HG02798 (cell line): ENCODE measurements at regions not wholly inside any gene's neighbourhood (a gene's known extent, or its start where the extent isn't known, plus 50 kb on each side); places are given as distances from the start of the nearest gene placed in this dataset.

Experiments
- ATAC-seq: cut with Tn5 transposase; IDR thresholded peaks from one replicate; pipeline ENCODE4 v1.9.1; 2021; ENCODE audit warnings: mild to moderate bottlenecking; ENCODE audit not compliant: unreplicated experiment, poor library complexity

DNA sequence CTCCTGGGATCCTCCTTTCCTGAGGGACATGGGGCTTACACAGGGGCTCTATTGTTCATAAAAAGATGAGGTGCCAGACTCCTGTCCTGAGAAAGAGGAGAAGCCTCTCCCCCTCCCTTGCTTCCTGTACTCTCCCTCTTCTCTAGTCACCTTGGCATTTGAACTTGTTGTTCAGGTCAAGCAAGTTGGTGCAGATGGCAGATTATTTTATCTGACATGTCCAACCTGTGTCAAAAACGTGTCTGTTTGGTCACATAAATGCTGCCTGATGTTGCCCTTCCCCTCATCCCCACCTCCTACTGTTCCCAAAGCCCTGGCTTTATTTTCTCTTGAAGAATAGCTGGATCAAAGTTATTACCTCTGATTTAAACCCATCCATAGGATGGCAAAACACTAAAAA is 154.8 kb downstream of the TMX1 start:
- no peak for ATAC-seq

DNA sequence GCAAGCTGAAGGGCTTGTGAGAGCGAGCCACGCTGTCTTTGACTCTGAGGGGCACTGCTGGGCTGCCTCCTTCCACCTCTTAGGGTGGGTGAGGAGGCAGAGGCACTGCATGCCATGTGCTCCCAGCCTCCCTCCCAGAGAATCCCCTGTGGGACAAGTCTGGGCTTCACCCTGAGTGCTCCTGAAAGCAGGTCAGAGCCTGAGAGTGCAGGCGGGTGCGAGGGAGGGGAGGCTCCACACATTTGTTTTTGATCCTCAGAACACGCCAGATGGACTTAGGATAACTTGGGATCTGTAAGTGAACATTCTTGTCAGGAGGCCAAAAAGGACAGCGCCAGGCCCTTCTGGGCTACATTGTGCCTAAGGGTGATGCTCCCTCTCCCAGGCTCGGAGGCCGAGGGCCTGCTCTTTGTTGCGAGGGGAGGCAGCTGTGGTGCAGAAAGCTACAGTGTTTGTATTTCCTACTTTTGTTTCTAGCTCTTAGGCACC is 155.4 kb downstream of the TMX1 start:
- no peak for ATAC-seq

DNA sequence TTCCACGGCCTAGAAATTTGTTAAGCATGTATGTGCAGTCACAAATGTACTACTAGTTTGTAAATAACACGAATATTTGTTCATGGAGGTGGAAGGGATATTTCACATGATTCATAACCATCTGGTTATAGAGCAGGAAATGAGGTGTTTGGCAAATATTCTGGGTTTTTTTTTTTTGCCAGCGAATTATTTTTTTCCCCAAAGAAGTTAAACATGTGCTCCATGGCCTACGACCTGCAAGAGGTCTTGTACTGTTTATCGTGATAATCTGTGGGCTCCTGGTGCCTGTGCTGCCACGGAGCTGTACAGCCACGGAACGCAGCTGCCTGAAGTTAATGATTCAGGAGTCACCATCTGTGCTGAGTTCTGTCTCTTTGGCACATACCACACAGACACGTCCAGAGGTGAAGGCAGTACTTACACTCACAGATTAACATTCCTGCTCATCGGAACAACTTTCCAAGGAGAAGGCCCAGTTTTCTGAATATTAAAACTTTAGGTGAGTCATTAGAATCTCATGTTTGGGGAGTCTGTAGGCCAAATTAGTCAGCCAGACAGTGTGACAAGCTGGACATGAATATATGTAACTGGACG is 156.3 kb downstream of the TMX1 start:
- no peak for ATAC-seq

DNA sequence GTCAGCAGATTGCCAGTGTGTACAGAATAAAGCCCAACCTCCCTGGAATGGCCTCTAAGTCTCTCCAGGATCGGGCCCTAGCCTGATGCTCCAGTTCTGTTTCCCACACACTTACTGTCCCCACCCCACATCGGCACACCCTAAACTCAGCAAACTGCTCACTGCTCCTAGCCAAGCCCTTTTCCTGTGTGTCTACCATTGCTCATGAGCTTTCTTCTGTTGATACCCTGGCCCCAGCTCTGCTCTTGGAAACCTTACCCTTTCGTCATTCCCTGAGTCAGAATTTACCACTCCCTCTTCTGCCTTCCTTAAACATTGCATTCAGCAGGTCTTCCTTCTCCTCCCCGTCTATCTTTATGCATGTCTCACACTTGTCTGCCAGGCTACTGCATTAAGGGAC is 158.9 kb downstream of the TMX1 start:
- no peak for ATAC-seq

DNA sequence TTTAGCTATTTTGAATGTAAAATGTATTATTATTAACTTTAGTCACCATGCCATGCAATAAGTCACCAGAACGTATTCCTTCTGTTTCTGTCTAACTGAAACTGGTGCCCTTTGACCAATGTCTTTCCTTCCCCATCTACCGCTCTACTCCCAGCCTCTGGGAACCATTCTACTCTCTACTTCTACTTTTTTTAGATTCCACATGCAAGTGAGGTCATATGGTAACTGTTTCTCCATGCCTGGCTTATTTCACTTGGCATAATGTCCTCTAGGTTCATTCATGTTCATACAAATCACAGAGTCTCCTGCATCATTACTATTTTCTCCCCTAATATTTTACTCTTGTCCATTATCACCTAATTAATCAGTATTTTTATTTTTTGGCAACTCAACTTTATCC is 160.1 kb downstream of the TMX1 start:
- ATAC-seq, result no peak

DNA sequence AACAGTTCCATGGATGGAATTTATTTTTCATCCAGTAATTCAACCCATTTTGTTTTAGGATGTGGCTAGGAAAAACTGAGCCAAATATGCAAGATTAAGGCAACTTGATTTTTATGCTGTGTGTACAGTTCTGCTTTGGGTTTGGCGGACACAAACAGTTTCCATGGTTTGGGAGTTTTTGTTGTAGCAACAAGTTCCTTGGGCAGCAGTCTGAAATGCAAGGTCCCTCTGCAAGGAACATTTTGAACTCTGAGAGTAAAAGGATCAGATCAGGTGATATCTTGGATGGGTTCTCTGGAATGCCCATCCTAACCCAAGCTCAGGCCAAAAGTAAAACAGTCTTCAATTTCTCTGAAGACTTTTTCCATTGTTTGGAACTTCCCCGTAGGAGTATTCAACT is 161.2 kb downstream of the TMX1 start:
- no peak for ATAC-seq

DNA sequence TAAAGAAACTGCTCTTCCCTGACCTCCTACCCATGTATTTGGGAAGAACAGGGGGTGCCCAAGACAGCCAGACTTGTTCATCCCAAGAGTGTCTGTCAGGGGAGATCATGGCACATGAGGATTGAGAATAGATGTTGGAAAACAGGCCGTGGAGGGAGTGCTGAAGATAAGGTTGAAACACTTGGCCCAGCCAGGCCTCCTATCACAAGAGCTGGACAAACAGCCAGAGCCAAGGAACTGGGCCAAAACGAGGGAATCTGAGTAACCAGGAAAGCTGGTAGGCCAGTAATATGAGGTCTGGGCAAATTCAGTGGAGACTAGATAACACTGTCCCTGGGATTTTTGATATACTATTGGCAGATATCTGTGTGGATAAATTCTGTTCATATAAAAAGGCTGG is 161.7 kb downstream of the TMX1 start:
- ATAC-seq, result no peak

DNA sequence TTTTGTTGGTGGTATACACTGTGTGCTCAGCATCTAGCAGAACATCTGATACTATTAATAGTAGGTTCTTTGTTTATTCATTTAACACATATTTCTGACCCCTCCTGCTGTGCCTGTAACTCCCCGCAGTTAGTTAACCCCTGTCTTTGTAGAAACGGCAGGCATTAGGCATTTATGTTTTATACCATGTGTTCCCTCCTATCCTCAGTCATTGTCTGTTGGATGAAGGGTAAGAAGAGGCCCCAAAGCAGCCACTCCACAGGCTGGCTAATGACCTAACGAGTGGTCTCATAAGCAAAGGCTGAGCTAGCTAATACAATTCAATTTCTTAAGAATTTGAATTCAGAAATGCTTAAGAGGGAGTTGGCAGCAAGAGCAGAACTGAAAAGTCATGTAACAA is 170.8 kb downstream of the TMX1 start:
- ATAC-seq, result no peak

DNA sequence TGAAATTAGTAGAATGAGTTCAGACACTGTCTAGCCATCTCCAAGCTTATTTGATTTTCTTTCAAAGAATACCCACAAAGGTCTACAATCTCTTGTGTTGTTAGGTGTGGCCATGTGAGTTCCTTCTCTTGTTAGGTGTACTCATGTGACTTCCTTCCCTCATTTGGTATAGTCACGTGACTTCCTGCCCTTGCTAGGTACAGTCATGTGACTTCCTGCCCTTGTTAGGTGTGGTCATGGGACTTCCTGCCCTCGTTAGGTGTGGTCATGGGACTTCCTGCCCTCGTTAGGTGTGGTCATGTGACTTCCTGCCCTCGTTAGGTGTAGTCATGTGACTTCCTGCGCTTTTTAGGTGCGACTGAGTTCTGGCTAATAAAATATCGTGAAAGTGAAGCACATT is 179.6 kb downstream of the TMX1 start:
- no peak for ATAC-seq

DNA sequence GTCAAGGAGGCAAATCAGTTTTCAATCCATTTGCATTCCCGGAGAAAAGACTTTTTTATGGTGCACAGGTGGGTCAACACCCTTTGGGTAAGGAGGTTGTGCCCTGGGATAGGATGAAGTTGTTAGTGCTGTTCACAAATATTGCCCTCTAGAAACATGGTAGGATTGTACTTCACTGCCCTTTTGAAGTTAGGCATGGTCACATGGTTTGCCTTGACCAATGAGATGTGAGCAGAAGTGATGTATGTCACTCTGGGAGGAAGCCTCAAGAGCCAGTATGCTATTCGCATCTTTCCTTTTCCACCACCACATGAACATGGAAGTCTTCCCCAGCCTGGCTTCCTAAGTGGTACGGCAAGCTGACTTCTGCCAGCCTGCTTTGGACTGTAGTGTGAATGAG is 182.7 kb downstream of the TMX1 start:
- ATAC-seq, result no peak

DNA sequence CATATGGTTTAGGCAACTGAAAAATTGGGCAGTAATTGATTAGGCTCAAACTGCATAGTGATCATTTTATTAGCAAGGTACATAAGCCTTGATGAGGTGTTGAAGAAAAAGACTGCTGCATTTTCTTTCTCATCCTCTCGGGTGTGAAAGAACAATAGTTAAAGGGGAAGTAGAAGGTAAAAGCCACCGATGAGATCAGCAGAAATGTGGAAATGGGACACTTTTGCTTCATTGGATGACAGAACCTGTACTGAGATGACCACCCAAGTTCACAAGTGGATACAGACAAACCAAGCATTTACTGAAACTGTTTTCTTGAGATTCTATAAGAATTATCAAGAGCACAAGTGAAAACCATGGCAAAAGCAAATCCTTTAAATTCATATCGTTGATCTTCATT is 184.0 kb downstream of the TMX1 start:
- ATAC-seq, result no peak

DNA sequence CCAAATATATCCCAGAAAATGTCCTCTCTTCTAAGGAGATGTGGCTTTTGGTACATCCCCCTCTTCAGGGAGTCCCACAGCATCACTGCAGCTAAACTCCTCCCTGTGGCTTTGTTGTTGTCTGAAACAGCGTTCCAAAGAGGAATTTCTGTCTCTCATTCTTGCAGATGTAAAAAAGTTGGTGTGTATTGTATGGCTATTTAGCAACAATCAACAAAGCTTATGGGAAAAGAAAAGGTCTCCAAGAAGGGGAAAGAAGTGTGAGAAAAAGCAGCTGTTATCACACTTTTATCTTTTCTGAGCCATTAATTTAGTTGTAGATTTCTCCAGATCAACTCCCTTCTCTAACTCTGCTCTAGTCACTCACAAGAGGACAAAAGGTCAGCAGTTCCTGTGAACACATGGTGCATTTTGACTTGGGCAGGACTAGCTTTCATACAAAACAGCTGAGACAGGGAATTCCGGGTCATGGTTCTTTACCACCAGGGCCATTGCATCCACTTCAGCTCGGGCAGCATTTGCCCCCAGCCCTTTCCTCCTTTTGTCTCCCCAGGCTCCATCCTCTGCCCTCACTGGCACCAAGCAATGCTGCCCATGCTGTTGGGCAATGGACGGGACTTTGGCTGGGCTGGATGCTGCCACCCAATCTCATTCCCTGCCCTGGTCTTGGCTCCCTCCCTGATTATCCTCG is 184.7 kb downstream of the TMX1 start:
- ATAC-seq, result no peak

DNA sequence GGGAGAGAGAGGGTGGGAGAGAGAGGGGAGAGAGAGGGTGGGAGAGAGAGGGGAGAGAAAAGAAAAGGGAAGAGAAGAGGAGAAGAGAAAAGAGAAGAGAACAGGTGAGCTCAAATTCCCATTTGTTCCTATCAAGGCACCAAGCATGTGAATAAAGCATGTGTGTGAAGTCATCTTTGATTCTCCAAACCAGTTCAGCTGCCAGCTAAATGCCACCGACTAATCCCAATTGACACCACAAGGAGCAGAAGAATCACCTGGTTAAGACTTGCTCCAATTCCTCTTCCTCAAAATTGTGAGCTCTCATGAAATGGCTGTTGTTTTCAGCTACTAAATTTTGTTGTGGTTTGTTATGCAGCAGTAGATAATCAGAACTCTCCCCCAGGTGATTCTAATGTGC is 188.9 kb downstream of the TMX1 start:
- ATAC-seq, result no peak

DNA sequence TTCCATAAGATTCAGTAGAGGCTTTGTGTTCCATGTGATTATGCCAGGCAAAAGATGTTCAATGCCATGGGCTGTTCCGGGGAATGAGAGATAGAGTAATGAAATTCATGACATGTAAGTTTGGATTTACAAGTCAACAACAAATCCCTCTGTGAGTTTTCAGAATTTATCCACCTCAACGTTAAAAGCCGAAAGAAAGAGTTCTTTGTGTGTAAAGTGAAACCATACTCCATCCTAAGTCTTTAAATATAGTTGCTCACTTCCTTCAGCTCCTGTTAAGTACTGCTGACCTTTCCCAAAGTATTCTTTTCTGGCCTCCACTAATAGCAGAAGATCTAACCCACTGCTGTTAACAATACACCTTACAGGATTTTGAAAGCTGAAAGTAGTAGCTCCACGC is 190.0 kb downstream of the TMX1 start:
- no peak for ATAC-seq

DNA sequence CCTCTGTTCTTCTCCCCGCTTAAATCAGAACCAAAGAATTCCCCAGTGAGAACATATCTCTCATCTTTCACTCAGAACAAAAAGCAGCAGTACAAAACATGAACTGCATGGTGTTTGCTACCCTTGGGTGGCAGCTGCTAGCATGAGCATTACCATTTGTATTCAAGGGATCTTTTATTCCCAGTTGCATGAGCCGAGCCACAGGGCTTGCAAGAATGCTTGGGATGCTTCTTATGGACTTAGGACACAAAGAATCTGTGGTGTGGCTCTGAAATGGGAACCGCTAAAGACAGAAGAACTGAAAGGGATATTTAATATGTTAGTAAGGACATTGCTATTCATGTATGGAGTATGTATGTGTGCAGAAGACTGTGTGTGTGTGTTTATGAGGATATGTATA is 190.6 kb downstream of the TMX1 start:
- ATAC-seq, result no peak

DNA sequence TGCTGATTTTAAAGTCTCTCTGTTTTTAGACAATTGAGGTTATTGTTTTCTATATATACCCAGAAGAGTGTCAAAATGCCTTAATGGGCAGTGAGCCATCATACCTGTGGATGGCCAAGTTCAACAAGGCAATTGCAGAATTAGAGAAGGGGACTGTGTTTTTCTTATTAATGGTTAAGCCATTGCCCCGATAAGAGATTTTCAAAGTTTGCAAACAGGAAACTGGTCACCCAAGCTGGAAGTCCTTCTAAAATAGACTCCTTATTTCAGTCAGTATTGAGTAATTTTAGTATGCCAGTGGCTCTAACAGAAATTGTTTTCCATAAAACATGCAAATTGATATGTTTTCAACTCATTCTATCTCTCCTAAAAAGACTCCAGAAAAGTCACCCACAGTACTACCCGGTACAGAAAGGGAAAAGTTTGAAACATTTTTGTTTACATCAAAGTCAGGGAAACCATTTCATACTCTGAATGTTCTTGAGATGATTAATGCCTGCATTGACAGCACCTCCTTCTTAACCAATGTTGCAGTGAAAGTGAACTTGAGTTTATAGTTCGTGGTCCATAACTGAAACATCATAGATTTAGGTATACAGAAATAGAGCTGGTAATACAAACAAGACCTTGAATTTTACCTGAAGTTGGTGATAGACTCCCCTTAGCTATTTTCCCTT is 191.1 kb downstream of the TMX1 start:
- no peak for ATAC-seq

DNA sequence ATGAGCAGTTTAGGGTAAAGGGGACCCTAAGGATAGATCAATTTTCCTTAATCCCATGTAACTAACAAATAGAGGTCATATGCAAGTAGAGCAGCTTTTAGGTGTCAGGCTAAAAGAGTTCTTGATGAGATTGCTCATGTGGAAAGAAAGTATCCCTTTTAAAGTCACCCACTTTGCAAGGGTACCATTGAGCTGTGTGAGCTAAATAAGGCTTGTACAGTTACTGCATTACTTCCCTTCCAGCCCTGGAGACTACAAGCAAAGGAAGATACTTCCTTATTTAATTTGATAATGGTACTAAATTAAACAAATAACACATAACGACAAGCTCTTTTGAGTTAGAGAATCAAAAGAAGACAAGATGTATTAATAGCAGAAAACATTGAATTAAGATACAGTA is 191.7 kb downstream of the TMX1 start:
- no peak for ATAC-seq

DNA sequence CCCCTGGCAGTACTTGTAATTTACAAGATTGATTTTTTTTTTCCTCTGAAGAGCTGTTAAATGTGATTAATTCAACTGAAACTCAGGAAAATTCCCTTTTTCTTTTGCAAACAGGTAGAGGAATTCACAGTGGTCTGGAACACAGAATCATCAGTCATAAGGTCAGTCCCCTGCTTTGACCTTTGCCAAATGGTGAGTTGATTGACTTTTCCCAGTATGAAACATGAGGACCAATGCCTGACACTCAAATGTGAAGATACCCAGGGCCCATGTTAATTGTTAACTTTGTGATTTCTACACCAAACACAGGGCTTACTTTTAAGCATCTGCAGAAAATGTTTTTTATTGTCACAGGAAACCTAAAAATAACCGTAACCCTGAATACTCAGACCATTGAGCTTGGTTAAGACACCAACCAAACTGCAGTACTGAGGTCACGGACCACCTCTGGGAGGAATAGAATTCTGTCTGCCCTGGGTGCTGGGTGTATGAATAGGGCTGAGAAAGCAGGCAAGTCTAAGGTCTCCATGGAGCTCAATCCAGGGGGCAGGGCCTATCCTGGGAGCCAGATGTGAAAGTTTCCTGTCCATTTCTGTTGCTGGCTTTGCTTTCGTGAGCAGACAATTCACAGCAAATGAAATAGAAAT is 192.4 kb downstream of the TMX1 start:
- ATAC-seq, result peak; percentile 64

DNA sequence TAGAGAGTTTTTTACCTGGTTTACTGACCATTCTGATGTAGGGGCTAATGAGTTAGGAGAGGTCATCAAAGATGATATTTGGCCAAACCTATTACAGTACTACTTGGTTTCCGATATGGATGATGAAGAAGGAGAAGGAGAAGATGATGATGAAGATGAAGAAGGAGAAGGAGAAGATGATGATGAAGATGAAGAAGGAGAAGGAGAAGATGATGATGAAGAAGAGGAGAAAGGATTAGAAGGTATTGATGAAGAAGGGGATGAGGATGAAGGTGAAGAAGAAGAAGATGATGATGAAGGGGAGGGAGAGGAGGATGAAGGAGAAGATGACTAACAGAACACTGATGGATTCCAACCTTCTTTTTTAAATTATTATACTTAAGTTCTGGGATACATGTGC is 196.6 kb downstream of the TMX1 start:
- no peak for ATAC-seq

DNA sequence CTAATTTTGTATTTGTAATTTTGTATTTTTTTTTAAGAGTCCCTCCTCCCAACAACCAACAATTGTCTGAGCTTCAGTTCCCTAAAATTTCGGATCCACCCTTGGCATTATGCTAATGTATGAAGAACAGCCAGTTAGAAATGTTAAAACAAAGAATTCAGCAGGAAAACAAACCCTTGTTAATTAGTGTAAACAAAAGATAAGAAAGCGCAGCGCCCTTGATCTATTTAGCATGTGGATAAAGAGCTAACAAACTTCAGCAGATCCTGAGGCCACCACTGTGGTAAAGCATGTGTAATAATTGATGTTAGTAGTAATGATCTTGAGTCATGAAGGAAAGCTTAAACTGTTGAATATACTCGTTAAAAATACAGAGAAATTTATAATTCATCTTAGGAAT is 199.8 kb downstream of the TMX1 start:
- no peak for ATAC-seq

DNA sequence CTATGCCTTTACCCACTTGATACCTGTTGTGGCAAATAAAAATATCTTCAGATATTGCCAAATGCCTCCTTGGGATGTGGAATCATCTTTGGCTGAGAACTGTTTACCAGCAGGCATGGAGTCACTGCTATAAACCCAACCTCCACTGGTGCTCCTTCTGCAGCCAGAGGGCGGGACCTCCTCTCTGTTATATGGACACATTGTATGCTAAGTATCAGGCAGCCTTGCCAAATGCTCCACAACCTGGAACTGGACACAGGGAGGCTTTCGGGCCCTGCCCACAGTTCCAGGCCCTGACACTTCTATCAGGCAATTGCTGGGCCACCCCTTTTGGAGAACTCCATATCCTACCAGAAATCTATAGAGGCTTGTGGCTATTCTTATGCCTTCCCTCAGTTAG is 201.0 kb downstream of the TMX1 start:
- ATAC-seq, result no peak
